NCI-H1930 (cell line): ENCODE measurements at regions not wholly inside any gene's neighbourhood (a gene's known extent, or its start where the extent isn't known, plus 50 kb on each side); places are given as distances from the start of the nearest gene placed in this dataset.

Experiments used
- DNase-seq, 2 experiments: peaks; one replicate each; lab custom pipeline; 2025; lab: John Stamatoyannopoulos, UW

DNA sequence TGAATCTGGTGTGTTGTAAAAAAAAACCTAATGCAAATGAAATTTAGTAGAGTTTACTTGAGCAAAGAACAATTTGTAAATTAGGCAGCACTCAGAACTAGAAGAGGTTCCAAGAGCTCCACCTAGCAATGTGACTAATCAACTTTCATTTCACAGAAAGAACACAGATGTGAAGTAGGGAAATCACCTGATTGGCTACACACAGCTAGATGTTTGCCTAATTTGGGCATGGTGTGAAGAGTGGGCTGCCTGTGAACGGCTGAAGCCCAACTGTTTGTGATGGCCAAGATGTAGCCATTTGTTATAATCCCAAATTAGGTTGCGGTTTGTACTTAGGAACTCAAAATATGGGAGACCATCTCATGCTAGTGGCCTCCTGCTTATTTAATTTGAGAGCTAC is 724.4 kb upstream of the SLITRK5 start:
- no peak for DNase-seq

DNA sequence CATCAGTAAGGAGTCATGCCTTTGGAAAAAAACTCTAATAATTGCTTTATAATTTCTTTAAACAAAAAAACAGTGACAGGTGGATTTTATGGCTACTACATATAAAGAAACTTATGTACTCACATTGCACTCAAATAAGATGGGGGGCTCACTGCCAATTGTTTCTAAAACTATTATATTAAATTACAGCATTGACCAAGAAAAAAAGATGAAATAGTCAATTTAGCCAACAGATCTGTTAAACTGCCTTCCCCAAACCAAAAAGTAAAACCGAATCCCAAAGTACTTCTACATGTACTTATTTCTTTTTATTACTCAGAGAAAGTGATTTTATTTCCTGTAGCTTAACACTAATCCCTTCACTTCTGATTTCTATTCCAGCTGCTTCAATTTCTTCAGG is 716.8 kb upstream of the SLITRK5 start:
- DNase-seq = no peak

DNA sequence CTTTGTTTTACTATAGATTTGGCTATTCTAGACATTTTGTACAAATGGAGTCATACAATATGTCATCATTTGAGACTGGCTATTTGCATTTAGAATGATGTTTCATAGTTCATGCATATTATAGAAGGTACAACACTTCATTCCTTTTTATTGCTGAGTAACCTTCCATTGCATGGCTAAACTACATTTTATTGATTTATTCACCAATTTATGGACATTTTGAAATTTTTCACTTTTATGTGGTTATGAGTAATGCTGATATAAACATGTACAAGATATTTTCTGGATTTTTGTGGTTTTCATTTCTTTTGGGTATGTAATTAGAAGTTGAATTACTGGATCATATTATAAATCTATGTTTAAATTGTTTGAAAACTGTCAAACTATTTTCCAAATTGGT is 710.3 kb upstream of the SLITRK5 start:
- DNase-seq = no peak

DNA sequence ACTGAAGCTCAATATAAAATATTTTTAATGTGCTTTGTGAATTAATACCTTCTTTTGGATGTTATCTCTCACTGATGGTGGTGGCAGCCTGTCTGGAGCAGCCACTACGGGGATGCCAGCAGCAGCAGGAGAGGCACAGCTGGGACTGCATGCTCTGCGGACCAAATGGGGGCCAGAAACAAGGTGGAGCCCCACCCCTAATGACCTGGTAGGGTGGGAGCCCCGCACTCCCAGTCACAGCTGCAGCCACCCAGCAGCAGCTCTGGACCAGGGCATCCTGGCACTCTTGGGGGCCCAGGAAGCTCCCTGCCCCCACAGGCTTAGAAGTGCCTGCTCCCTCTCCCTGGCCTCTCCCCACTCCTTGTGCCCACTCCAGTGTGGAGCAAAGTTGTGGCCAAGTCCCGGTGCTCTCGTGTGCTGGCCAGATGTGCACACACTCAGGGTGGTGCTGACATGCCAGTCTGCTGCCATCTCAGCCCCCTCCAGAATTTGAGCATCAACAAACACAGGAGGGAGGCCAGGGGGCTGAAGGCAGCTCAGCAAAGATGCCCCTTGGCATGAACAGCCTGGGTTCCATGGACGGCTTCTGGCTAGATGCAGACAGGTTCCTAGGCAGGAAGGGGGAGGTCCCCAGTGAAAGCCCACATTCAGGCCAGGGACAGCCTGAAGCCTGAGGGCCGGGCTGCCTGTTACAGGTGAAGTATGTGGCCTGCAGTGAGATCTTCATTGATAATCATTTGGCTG is 696.7 kb upstream of the SLITRK5 start:
- no peak for DNase-seq

DNA sequence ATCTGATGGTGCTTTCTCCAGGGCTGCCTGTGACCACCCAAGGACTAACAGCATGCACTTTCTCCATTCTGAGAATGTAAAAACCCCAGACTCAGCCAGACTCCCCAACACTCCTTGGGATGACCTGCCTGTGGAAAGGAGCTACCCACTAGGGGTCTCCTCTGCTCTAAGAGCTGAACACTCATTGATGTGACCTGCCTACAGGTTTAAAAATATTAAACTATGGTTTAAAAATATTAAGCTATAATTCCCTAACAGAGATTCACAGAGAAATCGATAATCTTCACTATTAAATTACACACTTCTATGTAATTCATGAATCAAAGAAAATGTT is 696.2 kb upstream of the SLITRK5 start:
- DNase-seq = no peak

DNA sequence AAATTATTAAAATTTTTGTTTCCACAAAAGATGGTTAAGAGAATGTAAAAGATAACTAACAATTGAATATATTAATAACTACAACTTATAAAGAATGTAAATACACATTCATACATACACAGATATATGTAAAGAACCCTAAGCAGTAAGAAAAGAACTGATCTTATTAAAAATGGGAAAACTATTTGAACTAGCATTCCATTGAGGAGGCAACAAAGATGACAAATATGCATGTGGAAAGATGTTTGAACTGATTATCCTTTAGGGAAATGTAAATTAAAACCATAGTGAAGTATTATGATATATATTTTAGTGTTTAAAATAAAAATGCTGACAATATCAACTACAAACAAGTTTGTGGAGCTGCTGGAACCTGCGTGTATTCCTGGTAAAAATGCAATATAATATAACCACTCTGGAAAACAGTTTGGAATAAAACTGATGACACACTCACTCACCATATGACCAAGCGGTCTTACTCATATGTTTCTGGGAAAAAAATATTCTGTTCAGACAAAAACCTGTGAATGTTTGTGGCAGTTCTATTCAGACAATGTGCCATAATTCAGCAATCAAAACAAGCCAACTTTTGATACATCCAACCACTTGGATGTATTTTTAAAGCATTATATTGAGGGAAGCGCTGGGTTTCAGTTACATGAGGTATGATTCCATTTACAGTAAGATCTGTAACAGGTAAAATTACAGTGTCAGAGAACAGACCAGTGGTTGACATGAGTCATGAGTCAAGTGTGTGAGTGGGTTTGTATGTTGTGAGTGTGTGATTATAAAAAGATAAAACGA is 694.4 kb upstream of the SLITRK5 start:
- DNase-seq = no peak

DNA sequence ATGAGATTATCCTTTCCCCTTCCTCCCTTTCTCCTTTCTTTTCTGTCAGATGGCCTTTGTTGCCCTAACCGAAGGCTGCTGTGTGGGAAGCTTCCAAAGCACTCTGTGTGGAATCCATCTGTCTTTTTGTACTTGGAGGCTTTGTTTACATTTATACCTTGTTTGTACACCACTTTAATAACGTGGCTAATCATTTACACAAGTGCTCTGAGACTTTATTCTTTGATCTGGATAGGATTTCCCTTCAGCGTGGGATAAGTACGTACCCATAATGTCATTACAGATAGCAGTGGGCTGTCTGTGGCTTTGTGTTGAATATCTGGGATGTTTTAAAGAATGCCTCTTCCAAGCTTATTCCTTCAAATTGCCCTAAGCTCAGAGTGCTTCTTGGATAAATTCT is 684.7 kb upstream of the SLITRK5 start:
- peak in 1 of 2 experiments; percentile 66 for DNase-seq

DNA sequence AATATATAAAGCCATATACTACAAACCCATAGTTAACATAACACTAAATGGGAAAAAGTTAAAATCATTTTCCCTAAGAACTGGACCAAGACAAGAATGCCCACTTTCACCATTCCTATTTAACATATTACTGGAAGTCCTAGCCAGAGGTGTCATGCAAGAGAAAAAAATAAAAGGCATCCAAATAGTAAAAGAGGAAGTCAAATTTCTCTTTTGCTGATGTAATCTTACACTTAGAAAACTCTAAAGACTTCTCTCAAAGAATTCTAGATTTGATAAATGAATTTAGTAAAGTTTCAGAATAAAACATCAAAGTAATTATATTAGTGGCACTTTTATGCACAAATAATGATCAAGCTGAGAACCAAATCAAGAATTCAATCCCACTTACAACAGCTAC is 678.9 kb upstream of the SLITRK5 start:
- DNase-seq = no peak

DNA sequence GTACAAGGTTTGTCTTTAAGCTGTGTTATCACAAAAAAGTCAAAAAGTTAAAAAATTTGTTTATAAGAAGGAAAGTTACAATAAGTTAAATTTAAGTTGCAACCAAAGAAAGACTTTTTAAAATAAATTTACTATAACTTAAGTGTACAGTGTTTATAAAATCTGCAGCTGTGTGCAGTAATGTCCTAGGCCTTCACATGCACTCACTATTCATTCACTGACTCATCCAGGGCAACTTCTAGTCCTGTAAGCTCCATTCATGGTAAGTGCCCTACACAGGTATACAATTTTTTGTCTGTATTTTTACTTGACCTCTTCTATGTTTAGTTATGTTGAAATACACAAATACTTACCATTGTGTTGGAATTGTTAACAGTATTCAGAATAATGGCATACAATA is 667.9 kb upstream of the SLITRK5 start:
- no peak for DNase-seq

DNA sequence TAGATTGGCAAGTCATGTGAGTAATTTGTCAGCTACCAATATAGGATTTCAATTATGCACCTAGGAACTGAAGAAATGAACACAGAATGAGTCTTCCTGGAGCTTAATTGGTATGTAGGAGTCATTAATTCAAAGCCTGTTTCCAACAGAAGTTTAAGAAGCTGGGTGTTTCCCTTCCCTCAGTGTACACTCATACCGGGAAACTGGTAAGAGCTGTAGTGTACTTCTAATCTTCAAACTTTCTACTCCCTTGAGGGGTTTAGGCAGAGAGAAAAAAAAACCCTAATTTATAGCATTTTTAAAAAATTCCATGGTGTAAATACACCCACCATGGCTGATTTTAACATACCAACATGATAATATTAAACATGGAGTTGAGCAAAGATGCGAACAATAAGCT is 665.7 kb upstream of the SLITRK5 start:
- no peak for DNase-seq

DNA sequence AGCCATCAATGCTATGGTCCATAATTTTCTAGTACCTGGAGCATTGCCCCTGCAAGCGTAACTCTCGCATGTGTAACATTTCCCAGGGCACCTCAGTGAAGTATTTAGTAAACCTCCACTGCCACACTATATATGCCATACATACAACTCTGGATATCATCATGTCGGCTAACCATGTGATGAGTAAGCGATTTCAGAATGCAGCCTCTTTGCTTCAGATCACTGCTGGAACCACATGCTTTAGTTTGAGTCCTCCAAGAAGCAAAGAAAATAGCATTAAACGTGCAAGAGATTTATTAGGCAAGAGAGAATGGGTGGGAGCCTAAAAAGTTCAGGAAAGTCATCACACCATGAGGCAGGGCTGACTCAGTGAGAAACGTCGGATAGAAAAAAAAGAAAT is 635.6 kb upstream of the SLITRK5 start:
- DNase-seq = no peak

DNA sequence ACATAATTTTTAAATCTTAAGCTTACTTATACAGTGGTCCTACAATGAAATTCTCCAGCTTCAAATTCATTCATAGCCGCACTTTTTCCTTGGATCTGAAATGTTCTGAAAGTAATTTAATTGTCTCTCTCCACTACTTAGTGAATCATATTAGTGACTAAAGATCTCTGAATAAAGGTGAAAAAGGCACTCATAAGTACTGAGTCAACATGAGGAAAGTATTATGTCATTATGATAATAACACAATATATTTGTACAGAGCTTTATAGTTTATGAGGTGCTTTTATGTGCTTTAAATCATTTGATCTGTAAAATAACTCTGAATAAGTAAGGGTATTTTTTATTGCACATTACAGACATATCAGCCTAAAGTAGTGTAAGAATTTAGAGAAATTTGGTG is 628.2 kb upstream of the SLITRK5 start:
- no peak for DNase-seq

DNA sequence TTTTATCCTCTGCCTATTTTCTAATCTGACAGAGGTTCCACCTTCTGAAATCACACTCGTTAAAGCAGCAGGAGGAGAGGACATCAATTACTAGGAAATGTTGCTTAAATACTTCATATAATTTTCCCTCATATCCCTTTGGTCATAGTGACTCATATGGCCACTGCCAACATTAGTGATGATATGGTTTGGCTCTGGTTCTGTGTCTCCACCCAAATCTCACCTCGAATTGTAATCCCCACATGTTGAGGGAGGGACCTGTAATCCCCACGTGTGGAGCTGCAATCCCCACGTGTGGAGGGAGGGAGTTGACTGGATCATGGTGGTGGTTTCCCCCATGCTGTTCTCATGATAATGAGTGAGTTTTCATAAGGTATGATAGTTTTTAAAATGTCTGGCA is 618.4 kb upstream of the SLITRK5 start:
- no peak for DNase-seq

DNA sequence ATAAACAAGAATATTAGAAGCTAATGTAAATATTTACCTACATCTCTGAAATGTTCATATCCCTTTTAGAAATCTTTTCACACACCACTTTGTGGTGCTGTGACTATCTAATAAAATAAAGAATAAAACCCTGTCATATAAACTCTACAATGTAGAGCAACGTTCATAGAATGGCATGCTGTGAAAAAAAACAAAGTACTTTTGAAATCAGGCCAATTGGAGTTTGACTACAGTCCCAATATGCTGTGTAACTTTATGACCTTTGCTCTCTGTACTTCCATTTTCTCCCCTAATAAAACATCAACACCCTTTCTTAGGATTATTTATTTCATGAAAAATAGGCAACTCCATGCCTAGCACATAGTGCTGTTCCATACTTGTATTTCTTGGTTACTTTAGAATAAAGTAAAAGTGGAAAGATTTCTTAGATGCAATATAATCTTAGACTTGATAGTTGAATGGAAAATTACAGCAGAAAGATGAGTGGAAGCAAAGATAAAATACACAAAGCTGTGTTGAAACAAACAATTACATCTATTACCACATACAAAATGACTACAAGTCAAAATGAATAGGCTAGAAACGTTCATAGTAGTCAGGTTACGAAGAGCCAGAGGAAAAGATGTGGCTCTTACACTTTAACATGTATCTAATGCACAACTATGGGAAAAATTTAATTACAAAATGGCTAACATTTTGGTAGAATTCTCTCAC is 613.2 kb upstream of the SLITRK5 start:
- peak in 1 of 2 experiments; percentile 44 for DNase-seq

DNA sequence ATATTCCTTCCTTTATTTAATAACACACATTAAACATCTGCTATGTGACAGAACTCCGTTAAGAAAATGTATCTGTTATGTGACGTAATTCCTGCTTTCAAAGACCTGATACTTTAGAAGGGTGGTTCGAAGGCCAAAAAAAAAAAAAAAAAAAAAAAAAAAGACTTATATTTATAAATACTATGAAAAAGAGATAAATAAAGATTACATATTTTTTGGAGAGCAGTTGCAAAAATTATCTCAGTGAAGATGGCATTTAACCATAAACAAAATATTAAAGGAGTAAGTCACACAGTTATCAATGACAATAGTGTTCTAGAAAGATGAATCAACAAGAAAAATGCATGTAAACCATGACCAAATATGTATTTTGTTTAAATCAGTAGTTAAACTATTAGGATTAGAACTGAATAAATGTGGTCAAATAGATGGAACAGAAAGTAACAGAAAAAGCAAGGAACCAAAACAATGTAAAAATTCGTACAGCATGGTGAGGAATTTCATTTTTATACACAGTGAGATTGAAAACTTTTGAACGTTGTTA is 612.3 kb upstream of the SLITRK5 start:
- no peak for DNase-seq

DNA sequence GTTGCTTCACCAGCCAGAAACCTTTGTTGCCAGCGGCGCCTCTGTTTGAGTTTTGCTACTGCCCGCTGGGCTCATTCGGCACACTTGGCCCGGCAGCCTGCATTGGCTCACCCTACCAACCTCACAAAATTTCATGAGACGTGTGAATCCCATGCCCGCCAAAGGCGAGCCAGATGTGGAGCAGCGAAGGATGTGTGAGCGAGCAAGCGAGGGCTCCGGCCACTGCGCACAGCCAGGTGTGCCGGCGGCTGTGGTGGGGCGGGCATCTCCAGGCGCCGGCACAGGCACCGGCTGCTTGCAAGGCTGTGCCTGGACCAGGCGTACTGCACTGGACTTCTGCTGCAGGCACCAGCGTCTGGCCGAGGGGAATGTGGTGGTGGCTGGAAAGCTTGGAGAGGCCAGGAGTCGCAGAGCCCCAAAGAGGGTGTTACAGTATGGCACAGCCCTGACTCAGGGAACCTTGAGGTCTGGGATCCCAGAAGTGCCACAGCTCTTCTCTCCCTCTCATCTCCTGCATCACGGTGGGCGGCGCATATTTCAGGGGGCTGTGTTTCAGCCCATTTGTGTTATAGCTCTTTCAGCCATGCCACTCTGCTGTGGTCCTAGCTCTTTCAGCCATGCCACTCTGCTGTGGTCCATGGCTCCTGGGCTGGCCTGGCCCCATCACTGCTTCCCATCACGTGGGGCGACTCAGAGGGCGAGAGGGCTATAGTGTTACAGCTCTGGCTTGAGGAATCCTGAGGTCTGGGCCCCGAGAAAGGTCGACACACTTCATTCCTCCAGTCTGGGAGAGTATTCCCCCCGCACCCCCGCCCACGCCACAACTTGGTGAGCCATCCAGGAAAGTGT is 592.0 kb upstream of the SLITRK5 start:
- DNase-seq = no peak

DNA sequence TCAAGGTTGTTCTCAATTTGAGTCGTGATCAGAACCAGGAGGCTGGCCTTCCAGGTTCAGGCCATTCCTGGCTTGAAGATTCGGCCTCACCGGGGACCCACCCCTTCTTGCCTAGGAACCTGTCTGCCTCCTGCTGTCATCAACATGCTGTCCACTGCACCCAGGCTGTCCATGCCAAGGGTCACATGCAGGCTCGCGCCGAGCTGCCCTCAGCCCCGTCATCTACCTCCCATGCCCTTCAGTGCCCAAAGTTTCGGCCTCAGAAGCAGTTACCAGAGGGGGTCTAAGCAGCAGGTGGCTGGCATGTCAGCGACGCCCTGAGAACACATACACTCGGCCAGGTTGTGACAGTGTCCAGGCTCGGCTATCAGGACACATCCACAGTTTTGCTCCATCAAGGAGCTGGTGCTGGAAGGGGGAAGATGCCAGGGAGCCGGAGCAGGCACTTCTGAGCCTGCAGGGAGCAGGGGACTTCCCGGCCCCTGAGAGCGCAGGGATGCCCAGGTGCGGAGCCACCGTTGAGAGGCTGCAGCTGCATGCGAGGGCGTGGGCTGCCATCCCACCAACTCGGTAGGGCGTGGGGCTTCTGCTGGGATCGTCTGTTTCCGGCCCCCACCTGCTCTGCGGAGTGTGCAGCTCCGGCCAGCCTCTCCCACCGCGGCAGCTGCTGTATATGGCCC is 590.9 kb upstream of the SLITRK5 start:
- DNase-seq = no peak

DNA sequence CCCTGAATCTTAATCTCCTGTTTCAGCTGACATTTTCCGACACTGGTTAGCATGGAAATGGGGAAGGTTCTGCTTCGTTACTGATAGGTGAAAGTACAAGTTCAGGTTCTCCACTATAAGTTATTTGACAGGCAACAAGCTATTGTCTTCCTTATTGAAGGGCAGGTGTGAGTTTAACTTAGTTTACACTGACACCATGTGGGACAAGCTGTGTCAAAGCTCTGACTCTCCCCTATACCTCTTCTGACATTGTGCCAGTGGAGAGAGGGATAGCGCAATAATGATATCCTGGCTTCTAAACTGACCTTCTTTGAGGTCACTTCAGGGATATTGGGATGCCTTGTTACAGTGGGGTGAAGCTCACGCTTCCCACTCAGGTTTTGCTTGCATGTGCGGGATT is 587.0 kb upstream of the SLITRK5 start:
- DNase-seq = no peak

DNA sequence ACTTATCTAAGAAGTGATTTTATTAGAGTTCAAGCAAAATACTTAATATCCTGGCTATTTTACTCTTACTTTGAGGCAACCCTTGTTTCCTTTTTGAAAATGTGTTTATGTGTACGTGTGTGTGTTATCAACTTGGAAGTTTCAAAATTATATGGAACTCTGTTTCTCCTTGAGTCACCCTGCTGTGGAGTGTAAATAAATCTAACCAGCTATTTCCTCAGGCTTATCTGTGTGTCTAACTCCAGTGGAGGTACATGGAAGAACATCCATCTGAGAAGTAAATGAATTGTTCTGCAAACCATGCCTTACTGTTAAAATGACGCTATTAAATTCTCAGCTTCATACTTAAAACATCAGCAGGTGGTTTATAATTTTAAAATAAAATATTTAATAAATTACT is 583.4 kb upstream of the SLITRK5 start:
- no peak for DNase-seq

DNA sequence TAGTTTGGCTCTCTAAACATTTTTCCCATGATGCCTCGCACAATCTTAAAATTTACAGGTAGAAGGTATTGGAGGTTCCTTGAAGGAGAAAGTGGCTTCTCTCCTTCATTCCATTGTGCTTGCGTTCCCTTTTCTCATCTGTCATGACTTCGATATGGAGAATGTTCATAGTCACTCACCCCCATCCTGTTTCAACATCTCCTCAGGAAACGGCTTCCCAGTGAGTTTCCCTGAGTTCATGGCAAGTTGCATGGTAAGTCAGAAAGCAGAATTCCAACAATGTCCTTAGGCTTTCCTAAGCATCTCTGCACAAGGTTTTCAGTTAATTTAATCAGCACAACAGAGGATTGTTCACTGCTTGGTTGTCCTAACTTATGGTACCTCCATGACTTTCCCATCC is 581.8 kb upstream of the SLITRK5 start:
- no peak for DNase-seq

DNA sequence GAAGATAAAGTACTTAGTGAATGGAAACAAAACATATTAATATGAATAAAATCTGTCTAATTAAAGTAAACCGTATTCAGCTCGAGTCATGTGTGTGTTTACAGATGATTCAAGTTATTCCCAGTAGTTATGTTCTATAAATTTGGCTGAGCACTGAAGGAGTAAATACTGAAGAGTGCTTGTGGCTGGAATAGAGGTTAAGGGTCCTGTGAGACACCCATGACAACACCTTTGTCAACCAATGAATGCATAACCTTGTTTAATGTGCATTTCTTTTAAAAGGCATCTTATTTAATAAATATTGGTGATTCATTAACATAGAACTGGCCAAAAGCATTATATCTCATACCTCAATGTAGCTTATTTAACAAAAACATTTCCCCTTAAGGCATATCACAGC is 577.8 kb upstream of the SLITRK5 start:
- DNase-seq = no peak
